ENCODE measurements at regions not wholly inside any gene's neighbourhood (a gene's known extent, or its start where the extent isn't known, plus 50 kb on each side); places are given as distances from the start of the nearest gene placed in this dataset.

DNA sequence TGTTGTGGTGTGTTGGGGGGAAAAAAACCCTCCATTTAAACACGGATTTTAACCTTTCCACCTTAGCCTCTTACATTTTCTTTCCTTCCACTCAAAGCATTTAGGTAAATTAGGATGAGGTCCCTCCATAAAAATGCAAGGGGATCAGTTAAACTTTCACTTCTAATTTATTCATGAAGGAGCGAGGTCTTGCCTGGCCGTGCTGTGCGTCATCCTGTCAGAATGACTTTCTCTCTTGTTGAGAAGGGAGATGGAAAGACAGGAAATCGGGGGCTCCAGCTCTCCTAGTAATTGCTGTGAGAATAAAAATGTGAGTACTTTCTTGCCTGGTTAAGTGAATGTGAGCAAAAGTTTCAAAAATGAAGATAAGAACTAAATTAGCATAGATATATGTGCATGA is 962.3 kb upstream of the NR2F2 start:
- TF ChIP-seq CTCF (IDR thresholded peaks at IDR 0.05) (no peak), ZFX (IDR thresholded peaks at IDR 0.05; ENCODE audit: borderline replicate concordance) (no peak)

Measured in 22Rv1 (cell line).